Mammary epithelial cell (primary cell): ENCODE measurements at regions not wholly inside any gene's neighbourhood (a gene's known extent, or its start where the extent isn't known, plus 50 kb on each side); places are given as distances from the start of the nearest gene placed in this dataset.

Source experiments
- EZH2 ChIP-seq: IDR thresholded peaks from 2 replicates; pipeline ENCODE4 v1.6.1; 2012; ENCODE audit warnings: low read length, inconsistent platforms, borderline replicate concordance
- TF ChIP-seq, protein P1 (sequence below), 2 donors: IDR thresholded peaks in 1 of 2; conservative IDR thresholded peaks in 1 of 2; 2 replicates each; pipeline ENCODE4 v1.5.1; 2011 to 2012; ENCODE audit warnings: inconsistent platforms in 2 of 2, low read length in 2 of 2, mild to moderate bottlenecking in 2 of 2, control low read depth in 1 of 2, low read depth in 1 of 2; ENCODE audit not compliant: insufficient read depth in 1 of 2; ENCODE audit errors: extremely low read depth in 1 of 2

DNA sequence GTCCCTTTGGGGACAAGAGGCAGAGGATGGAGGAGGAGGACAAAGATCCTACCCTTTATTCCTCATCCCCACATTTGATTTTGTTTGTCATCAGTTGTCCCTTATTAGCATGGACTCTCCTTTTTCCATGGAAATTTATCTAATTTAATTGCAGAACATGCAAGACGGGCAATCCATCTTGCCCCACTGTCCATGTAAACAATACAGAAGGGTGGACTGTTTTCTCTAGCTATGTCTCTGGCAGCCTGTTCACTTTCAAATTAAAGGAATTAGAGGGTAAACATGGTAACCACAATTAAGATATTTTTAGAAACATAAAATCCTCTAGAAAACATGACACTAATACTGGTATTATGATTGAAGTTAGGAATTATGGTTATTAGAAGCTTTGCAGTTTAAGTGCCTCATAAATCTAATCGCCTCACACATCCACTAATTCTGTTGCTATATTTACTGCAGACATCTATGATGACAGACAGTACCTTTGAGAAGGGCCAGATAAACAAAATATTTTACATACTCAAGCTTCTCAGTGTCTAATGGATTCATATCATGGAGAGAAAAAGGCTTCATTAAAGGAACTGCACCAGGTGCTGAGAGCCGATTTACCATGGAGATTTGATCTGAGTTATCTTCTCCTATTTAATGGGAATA, 215.5 kb downstream of the LNPK start:
- TF ChIP-seq, protein P1, sequence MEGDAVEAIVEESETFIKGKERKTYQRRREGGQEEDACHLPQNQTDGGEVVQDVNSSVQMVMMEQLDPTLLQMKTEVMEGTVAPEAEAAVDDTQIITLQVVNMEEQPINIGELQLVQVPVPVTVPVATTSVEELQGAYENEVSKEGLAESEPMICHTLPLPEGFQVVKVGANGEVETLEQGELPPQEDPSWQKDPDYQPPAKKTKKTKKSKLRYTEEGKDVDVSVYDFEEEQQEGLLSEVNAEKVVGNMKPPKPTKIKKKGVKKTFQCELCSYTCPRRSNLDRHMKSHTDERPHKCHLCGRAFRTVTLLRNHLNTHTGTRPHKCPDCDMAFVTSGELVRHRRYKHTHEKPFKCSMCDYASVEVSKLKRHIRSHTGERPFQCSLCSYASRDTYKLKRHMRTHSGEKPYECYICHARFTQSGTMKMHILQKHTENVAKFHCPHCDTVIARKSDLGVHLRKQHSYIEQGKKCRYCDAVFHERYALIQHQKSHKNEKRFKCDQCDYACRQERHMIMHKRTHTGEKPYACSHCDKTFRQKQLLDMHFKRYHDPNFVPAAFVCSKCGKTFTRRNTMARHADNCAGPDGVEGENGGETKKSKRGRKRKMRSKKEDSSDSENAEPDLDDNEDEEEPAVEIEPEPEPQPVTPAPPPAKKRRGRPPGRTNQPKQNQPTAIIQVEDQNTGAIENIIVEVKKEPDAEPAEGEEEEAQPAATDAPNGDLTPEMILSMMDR (conservative IDR thresholded peaks at IDR 0.05 in 1 of 2, IDR thresholded peaks at IDR 0.05 in 1 of 2; ENCODE audit: extremely low read depth in 1 of 2, insufficient read depth in 1 of 2, low read depth in 1 of 2, low read length in 2 of 2) = no peak
- TF ChIP-seq EZH2 = no peak
